Dendritic cell treated with granulocyte-macrophage colony-stimulating factor and Interleukin-4, amounts not matched to agents 40 ng/mL and 50 ng/mL, for 4 days (primary cell): ENCODE measurements at regions not wholly inside any gene's neighbourhood (a gene's known extent, or its start where the extent isn't known, plus 50 kb on each side); places are given as distances from the start of the nearest gene placed in this dataset.

Experiments used
- H3K27ac Mint-ChIP-seq: one replicate; pipeline ENCODE4 v1.8.0; 2022; ENCODE audit warnings: mild to moderate bottlenecking, mixed read lengths
- H3K27me3 Mint-ChIP-seq: one replicate; pipeline ENCODE4 v1.8.0; 2022; ENCODE audit warnings: mild to moderate bottlenecking, mixed read lengths
- H3K36me3 Mint-ChIP-seq: one replicate; pipeline ENCODE4 v1.8.0; 2022; ENCODE audit warnings: low read depth, mixed read lengths
- H3K4me1 Mint-ChIP-seq: one replicate; pipeline ENCODE4 v1.8.0; 2022; ENCODE audit warnings: low read depth, mixed read lengths
- H3K4me3 Mint-ChIP-seq: one replicate; pipeline ENCODE4 v1.8.0; 2022; ENCODE audit warnings: mild to moderate bottlenecking, moderate library complexity, mixed read lengths
- H3K9me3 Mint-ChIP-seq: one replicate; pipeline ENCODE4 v1.8.0; 2022; ENCODE audit warnings: mixed read lengths
- intact Hi-C: fragments of 100-400 bp; cut with micrococcal nuclease; formaldehyde crosslinking; loops from one replicate; pipeline ENCODE4 v1.15.0; 2022

DNA sequence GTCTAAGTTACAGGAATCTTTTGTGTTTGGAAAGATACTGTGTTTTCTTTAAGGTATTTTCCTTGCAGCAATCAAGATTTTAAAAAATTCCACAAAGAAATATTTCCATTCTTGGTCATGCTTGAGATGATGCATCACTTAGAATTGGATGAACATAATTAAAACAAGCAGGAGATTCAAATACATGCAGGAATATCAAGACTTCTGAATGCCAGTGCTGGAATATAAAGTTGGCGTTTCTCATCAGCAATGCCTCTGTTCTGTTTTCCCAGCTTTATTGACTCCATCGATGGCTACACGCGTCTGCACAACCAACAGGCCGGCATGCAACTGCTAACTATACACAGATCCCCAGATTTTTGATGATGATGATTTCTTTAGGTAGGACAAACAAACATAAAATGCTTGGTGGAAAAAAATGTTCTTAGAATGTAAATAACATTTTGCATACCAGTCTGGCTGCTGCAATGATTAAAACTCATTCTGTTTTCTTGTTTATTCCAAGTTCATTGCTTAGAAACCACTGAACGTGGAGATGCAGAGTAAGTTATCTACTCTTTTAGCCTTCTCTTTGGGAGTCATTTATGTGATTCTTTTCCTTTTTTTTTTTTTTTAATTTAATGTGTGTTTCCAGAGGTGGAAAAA lies 91.3 kb upstream of the FAM171A1 start:
- intact Hi-C loops = no loop called here

GRCh38 chr10:15461353-15462108 lies 90.4 kb upstream of the FAM171A1 start:
- no peaks in the 10 kb centered on the region for H3K4me1 Mint-ChIP-seq

More for the DNA sequence above, 91.3 kb upstream of the FAM171A1 start:
- Mint-ChIP-seq H3K27me3 (no peaks in the 10 kb centered on the region), H3K36me3 (no peaks in the 10 kb centered on the region), H3K4me1 (no peaks in the 10 kb centered on the region), H3K4me3 (no peak overlapping the region), H3K27ac (no peak overlapping the region), H3K9me3 (no peaks in the 10 kb centered on the region)

DNA sequence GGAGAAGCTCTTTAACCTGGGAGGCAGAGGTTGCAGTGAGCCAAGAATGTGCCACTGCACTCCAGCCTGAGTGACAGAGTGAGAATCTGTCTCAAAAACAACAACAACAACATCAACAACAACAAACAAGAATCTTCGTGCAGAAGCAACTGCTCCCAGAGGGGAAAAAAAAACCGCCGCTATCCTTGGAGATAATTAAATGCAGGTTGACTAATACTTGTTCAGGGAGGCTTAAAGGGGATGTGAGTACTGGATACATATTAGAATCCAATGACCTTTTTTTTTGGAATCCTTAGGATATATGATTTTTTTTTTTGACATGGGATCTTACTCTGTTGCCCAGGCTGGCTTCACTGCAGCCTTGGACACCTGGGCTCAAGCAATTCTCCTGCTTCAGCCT lies 89.6 kb upstream of the FAM171A1 start:
- intact Hi-C loops = no loop called here
- no peaks in the 10 kb centered on the region for H3K36me3 Mint-ChIP-seq
- no peak overlapping the region for H3K4me3 Mint-ChIP-seq
- no peaks in the 10 kb centered on the region for H3K27me3 Mint-ChIP-seq
- no peak overlapping the region for H3K27ac Mint-ChIP-seq
- no peaks in the 10 kb centered on the region for H3K9me3 Mint-ChIP-seq
- no peaks in the 10 kb centered on the region for H3K4me1 Mint-ChIP-seq

More at GRCh38 chr10:15461353-15462108, 90.4 kb upstream of the FAM171A1 start:
- Mint-ChIP-seq H3K36me3 (no peaks in the 10 kb centered on the region), H3K27ac (no peak overlapping the region), H3K9me3 (no peaks in the 10 kb centered on the region), H3K4me3 (no peak overlapping the region), H3K27me3 (no peaks in the 10 kb centered on the region)
- intact Hi-C loops = no loop called here

- intact Hi-C loops = no loop called here
- Mint-ChIP-seq H3K36me3 (no peaks in the 10 kb centered on the region), H3K4me1 (no peaks in the 10 kb centered on the region), H3K9me3 (no peaks in the 10 kb centered on the region), H3K27ac (no peak overlapping the region), H3K4me3 (no peak overlapping the region), H3K27me3 (no peaks in the 10 kb centered on the region)
Observed at GRCh38 chr10:15459218-15459617, 88.1 kb upstream of the FAM171A1 start.

DNA sequence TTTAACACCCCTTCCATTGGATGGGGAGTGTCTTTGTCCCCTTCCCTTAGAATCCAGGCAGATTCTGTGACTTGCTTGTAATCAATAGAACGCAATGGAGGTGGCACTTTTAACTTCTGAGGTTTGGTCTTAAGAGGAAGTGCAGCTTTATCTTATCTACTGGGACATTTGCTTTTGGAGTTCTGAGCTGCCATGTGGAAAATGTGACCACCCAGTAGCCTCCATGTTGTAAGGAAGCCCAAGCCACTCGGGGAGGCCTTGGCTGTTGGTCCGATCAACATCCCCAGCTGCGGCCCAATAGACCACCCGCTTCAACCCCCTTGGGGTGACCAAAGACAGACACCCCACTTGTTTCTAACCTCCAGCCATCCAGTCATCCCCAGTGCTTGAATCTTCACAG lies 86.3 kb upstream of the FAM171A1 start:
- Mint-ChIP-seq H3K4me3 (no peak overlapping the region), H3K36me3 (no peaks in the 10 kb centered on the region), H3K4me1 (no peaks in the 10 kb centered on the region), H3K27ac (no peak overlapping the region), H3K27me3 (no peaks in the 10 kb centered on the region), H3K9me3 (no peaks in the 10 kb centered on the region)
- intact Hi-C loops = no loop called here

DNA sequence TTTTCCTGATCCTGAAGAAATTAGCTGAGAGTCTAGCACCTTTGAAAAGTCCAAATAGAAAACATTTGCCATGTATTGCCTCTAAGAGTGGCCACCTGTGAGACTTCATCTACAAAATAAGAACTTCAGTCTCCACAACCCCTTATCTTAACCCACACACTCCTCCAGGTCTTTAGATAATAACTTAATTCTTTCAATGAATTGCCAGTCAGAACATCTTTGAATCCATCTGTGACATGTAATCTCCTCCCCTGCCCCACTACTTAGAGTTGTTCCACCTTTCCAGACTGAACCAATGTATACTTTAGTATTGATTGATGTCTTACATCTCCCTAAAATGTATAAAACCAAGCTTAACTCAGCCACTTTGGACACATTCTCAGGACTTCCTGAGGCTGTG lies 84.4 kb upstream of the FAM171A1 start:
- intact Hi-C loops = no loop called here
- Mint-ChIP-seq H3K4me1 (no peaks in the 10 kb centered on the region), H3K9me3 (no peaks in the 10 kb centered on the region), H3K36me3 (no peaks in the 10 kb centered on the region), H3K27ac (no peak overlapping the region), H3K4me3 (no peak overlapping the region), H3K27me3 (peaks cover 1% of the 10 kb centered on the region)

GRCh38 chr10:15453926-15454325 lies 82.8 kb upstream of the FAM171A1 start:
- Mint-ChIP-seq H3K4me3 (no peak overlapping the region), H3K27me3 (peaks cover 1% of the 10 kb centered on the region), H3K9me3 (no peaks in the 10 kb centered on the region), H3K27ac (no peak overlapping the region), H3K36me3 (no peaks in the 10 kb centered on the region), H3K4me1 (no peaks in the 10 kb centered on the region)
- intact Hi-C loops = no loop called here

DNA sequence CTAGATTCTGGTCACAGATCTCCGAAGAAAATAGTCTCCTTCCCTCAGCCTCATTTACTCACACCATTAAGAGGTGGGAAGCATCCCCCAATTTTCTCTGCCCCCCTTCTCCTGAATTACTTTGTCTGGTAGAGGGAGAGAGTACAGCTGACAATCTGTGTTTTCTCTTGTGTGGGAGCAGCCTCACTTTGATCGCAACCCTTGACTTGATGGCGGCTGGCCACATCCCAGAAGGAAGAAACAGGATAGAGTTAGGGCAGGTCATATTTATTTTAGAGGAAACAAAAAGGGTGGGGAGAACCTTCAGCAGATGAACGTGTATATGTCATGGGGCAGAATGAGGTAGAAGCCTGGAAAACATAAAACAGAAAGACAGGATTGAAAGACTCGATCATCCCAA lies 82.4 kb upstream of the FAM171A1 start:
- no peaks in the 10 kb centered on the region for H3K4me1 Mint-ChIP-seq
- H3K27me3 Mint-ChIP-seq = peaks cover 1% of the 10 kb centered on the region
- intact Hi-C loops = no loop called here
- H3K9me3 Mint-ChIP-seq = no peaks in the 10 kb centered on the region
- no peak overlapping the region for H3K4me3 Mint-ChIP-seq
- H3K27ac Mint-ChIP-seq = no peak overlapping the region
- H3K36me3 Mint-ChIP-seq = no peaks in the 10 kb centered on the region

- peaks cover 1% of the 10 kb centered on the region for H3K27me3 Mint-ChIP-seq
- H3K36me3 Mint-ChIP-seq = no peaks in the 10 kb centered on the region
- no peak overlapping the region for H3K4me3 Mint-ChIP-seq
- H3K4me1 Mint-ChIP-seq = no peaks in the 10 kb centered on the region
- no peaks in the 10 kb centered on the region for H3K9me3 Mint-ChIP-seq
- no peak overlapping the region for H3K27ac Mint-ChIP-seq
- intact Hi-C loops = no loop called here
Observed at GRCh38 chr10:15452545-15452944, 81.5 kb upstream of the FAM171A1 start.

- H3K27ac Mint-ChIP-seq = no peak overlapping the region
- no peaks in the 10 kb centered on the region for H3K4me1 Mint-ChIP-seq
- H3K4me3 Mint-ChIP-seq = no peak overlapping the region
- intact Hi-C loops = no loop called here
- no peaks in the 10 kb centered on the region for H3K9me3 Mint-ChIP-seq
- H3K36me3 Mint-ChIP-seq = no peaks in the 10 kb centered on the region
- peaks cover 1% of the 10 kb centered on the region for H3K27me3 Mint-ChIP-seq
Observed at GRCh38 chr10:15451137-15452094, 80.3 kb upstream of the FAM171A1 start.

DNA sequence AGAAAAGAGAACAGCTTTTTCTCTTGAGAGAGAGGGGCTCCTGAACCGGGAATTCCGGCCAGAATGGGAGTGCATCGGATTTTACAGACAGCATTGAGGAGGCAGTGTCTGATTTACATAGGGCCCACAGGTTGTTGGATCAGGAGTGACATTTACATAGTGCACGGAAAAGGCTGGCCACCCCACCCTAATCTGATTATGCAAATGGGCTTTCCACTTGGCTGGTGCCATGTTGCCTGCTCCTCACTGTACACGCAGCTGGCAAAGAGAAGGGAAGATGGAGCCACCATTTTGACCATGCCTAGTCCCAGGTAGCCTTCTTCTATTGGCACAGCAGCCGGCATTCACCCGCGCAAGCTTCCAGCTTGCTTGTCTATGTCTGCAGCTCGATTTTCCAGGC lies 77.5 kb upstream of the FAM171A1 start:
- peaks cover 1% of the 10 kb centered on the region for H3K27me3 Mint-ChIP-seq

GRCh38 chr10:15445006-15445390 lies 73.9 kb upstream of the FAM171A1 start:
- intact Hi-C loops = no loop called here
- Mint-ChIP-seq H3K4me3 (no peak overlapping the region), H3K9me3 (no peaks in the 10 kb centered on the region), H3K27ac (no peak overlapping the region), H3K36me3 (no peaks in the 10 kb centered on the region), H3K4me1 (no peaks in the 10 kb centered on the region), H3K27me3 (peaks cover 6% of the 10 kb centered on the region)

More for the DNA sequence above, 77.5 kb upstream of the FAM171A1 start:
- no peaks in the 10 kb centered on the region for H3K4me1 Mint-ChIP-seq
- intact Hi-C loops = no loop called here
- H3K4me3 Mint-ChIP-seq = no peak overlapping the region
- no peaks in the 10 kb centered on the region for H3K36me3 Mint-ChIP-seq
- no peak overlapping the region for H3K27ac Mint-ChIP-seq
- no peaks in the 10 kb centered on the region for H3K9me3 Mint-ChIP-seq

DNA sequence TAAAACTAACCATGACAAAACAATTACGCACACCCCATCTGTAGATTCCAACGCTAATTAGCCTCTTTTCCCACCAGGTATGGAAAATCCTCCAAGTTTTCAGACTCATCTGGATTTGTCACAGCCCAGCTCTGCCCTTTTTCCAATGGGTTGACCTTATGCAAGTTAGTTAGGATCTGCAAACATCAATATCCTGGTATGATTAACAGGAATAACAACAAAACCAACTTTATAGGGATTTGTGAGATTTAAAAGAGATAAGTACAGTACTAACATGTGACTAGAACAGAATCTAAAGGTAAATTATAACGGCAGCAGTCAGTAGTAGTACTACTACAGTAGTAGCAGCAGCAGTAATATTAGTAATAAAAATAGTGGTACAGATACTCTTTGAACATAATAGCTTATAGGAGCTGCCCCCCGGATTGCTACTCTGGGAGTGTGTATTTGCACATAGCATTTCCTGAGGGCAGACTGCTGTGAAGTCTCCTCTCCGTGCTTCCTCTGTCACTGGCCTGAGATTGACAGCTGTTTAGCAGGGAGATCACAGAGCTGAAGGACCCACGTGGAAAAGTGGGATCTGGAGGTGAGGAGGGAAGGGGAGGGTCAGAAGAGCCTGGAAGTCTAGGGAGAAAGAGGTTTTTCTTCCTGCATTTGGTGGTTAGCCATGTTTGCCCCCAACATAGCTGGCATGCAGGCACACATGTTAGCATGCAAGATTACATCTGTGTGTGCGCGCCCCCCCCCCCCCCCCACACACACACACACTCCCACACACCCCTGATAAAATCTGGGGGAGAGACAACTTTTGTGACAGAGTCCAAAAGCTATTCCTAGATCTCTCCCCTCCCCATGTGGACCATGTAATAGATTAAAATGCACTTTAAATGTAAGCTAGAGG lies 73.3 kb upstream of the FAM171A1 start:
- Mint-ChIP-seq H3K9me3 (no peaks in the 10 kb centered on the region), H3K27me3 (peaks cover 10% of the 10 kb centered on the region), H3K4me3 (no peak overlapping the region), H3K36me3 (no peaks in the 10 kb centered on the region), H3K27ac (no peak overlapping the region), H3K4me1 (no peaks in the 10 kb centered on the region)
- intact Hi-C loops = no loop called here
